SH-SY5Y (cell line): ENCODE measurements at regions not wholly inside any gene's neighbourhood (a gene's known extent, or its start where the extent isn't known, plus 50 kb on each side); places are given as distances from the start of the nearest gene placed in this dataset.

Source experiments
- GATA2 ChIP-seq: IDR thresholded peaks from 2 replicates; pipeline ENCODE4 v1.6.1; 2011; ENCODE audit warnings: mild to moderate bottlenecking, low read depth, low read length
- GATA3 ChIP-seq: IDR thresholded peaks from 2 replicates; pipeline ENCODE4 v1.6.1; 2011; ENCODE audit warnings: low read depth, mild to moderate bottlenecking, low read length, moderate library complexity

DNA sequence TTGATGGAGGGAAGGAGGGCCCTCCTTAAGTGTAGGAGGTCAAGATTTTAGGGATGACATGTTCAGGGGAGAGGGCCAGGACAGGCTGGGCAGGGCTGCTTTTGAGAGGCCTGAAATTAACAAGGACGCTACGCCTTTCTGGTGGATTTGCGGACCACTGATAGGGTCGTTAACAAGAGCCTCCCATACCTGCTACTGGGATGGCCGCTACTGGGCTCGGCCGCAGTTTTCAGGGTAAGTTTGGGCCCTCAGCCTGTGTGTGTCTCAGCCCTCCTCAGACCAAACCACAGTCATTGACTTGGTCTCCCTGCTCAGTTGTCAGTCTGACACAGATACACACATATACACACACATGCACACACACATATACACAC, 180.9 kb downstream of the SMAD2 start:
- no peak for TF ChIP-seq GATA3
- no peak for TF ChIP-seq GATA2
